Lung (tissue), 11 donors: ENCODE measurements at regions not wholly inside any gene's neighbourhood (a gene's known extent, or its start where the extent isn't known, plus 50 kb on each side); places are given as distances from the start of the nearest gene placed in this dataset.

Experiments used
- ATAC-seq: fragments of 200-7000 bp; cut with Tn5 transposase; one replicate; pipeline ENCODE4 v1.9.1; 2020; ENCODE audit warnings: moderate number of reproducible peaks; ENCODE audit not compliant: insufficient read depth, low FRiP score
- DNase-seq, 3 donors: peaks; one replicate each; pipeline ENCODE4 v3.0.0-alpha.2; 2013 to 2017
- H3K27ac ChIP-seq, 2 donors: one replicate each; pipeline ENCODE4 v1.5.1; 2013; ENCODE audit warnings: mild to moderate bottlenecking in 2 of 2, moderate library complexity in 2 of 2, control low read depth in 1 of 2, inconsistent platforms in 1 of 2, low read depth in 1 of 2, low read length in 1 of 2
- H3K27me3 ChIP-seq, 3 donors: one replicate each; pipeline ENCODE4 v1.5.1; 2013; ENCODE audit warnings: low read length in 2 of 3; ENCODE audit not compliant: control insufficient read depth in 3 of 3, insufficient read depth in 3 of 3
- H3K36me3 ChIP-seq, 4 donors: one replicate each; pipeline ENCODE4 v1.5.1; 2013; ENCODE audit warnings: low read length in 4 of 4, mild to moderate bottlenecking in 1 of 4, moderate library complexity in 1 of 4; ENCODE audit not compliant: control insufficient read depth in 4 of 4, insufficient read depth in 4 of 4
- H3K4me1 ChIP-seq, 5 donors: one replicate each; pipeline ENCODE4 v1.5.1; 2013; ENCODE audit warnings: low read length in 5 of 5, mild to moderate bottlenecking in 2 of 5, moderate library complexity in 1 of 5; ENCODE audit not compliant: control insufficient read depth in 5 of 5, insufficient read depth in 5 of 5
- H3K4me3 ChIP-seq: one replicate; pipeline ENCODE4 v1.5.1; 2013; ENCODE audit warnings: mild to moderate bottlenecking, control low read depth, moderate library complexity
- H3K9ac ChIP-seq, 2 donors: one replicate each; pipeline ENCODE4 v1.5.1; 2013; ENCODE audit warnings: low read length in 2 of 2, control low read depth in 1 of 2; ENCODE audit not compliant: insufficient read depth in 1 of 2
- H3K9me3 ChIP-seq, 4 donors: one replicate each; pipeline ENCODE4 v1.5.1; 2013; ENCODE audit warnings: low read length in 3 of 4, mild to moderate bottlenecking in 1 of 4, moderate library complexity in 1 of 4; ENCODE audit not compliant: control insufficient read depth in 4 of 4, insufficient read depth in 3 of 4
- CTCF ChIP-seq: IDR thresholded peaks from 2 replicates; pipeline ENCODE4 v1.5.1; 2012; ENCODE audit warnings: mild to moderate bottlenecking; ENCODE audit errors: control extremely low read depth, extremely low read depth
- WGBS, 2 donors: extraction: QIAGEN DNeasy Blood & Tissue Kit; methylation state at CpG; one replicate each; pipeline ENCODE4 v1.1.7; 2013; 5-methylcytosine and 5-hydroxymethylcytosine counted together
- donor health status: control.
- donor health status: control.
- donor health status: Bipolar disorder and iron deficiency.
- donor health status: healthy.
- donor health status: DM: yes; HTN: yes; CAD: no.

GRCh38 chr9:79266986-79267385 is 304.8 kb upstream of the TLE4 start:
- Histone ChIP-seq H3K9ac (no peak overlapping the region), H3K27ac (no peak overlapping the region), H3K4me1 (peaks cover 0 to 1% (median 0%) of the 10 kb centered on the region in 5 donors), H3K4me3 (no peak overlapping the region), H3K36me3 (no peaks in the 10 kb centered on the region), H3K27me3 (peaks cover 0 to 3% (median 0%) of the 10 kb centered on the region in 3 donors), H3K9me3 (peaks cover 0 to 2% (median 0%) of the 10 kb centered on the region in 4 donors)
- no peak for DNase-seq
- no peak for TF ChIP-seq CTCF
- ATAC-seq, result no peak

- Histone ChIP-seq H3K27ac (no peak overlapping the region), H3K9ac (no peak overlapping the region), H3K4me1 (peaks cover 0 to 1% (median 0%) of the 10 kb centered on the region in 5 donors), H3K27me3 (peaks cover 0 to 3% (median 0%) of the 10 kb centered on the region in 3 donors), H3K36me3 (no peaks in the 10 kb centered on the region), H3K4me3 (no peak overlapping the region), H3K9me3 (peaks cover 0 to 2% (median 0%) of the 10 kb centered on the region in 4 donors)
- ATAC-seq (no peak), DNase-seq (no peak)
- TF ChIP-seq CTCF, result no peak
- WGBS, 2 donors, result 79 to 84% methylated on average over 2 of the region's 2 CpGs
Observed at GRCh38 chr9:79268806-79269205, 303.0 kb upstream of the TLE4 start.

- Histone ChIP-seq H3K4me3 (no peak overlapping the region), H3K27me3 (no peaks in the 10 kb centered on the region), H3K27ac (no peak overlapping the region), H3K36me3 (no peaks in the 10 kb centered on the region), H3K9me3 (no peaks in the 10 kb centered on the region), H3K9ac (no peak overlapping the region), H3K4me1 (no peaks in the 10 kb centered on the region)
- no peak for DNase-seq
- WGBS, 2 donors, result 90 to 93% methylated on average over 3 of the region's 3 CpGs
- ATAC-seq, result no peak
- TF ChIP-seq CTCF, result no peak
Observed at GRCh38 chr9:79273311-79273710, 298.5 kb upstream of the TLE4 start.

GRCh38 chr9:79279356-79279755 is 292.4 kb upstream of the TLE4 start:
- no peak overlapping the region for H3K9ac ChIP-seq
- H3K4me3 ChIP-seq, result no peak overlapping the region
- no peak for DNase-seq
- TF ChIP-seq CTCF, result no peak
- no peaks in the 10 kb centered on the region for H3K4me1 ChIP-seq
- H3K27me3 ChIP-seq, result no peaks in the 10 kb centered on the region
- 59 to 86% methylated on average over 1 of the region's 1 CpG for WGBS, 2 donors
- no peaks in the 10 kb centered on the region for H3K9me3 ChIP-seq
- no peak for ATAC-seq
- H3K27ac ChIP-seq, result no peak overlapping the region
- H3K36me3 ChIP-seq, result no peaks in the 10 kb centered on the region
